ENCODE measurements at regions not wholly inside any gene's neighbourhood (a gene's known extent, or its start where the extent isn't known, plus 50 kb on each side); places are given as distances from the start of the nearest gene placed in this dataset.
A peak's percentile ranks its signal among the peaks of the same experiment; 100 is the strongest.

DNA sequence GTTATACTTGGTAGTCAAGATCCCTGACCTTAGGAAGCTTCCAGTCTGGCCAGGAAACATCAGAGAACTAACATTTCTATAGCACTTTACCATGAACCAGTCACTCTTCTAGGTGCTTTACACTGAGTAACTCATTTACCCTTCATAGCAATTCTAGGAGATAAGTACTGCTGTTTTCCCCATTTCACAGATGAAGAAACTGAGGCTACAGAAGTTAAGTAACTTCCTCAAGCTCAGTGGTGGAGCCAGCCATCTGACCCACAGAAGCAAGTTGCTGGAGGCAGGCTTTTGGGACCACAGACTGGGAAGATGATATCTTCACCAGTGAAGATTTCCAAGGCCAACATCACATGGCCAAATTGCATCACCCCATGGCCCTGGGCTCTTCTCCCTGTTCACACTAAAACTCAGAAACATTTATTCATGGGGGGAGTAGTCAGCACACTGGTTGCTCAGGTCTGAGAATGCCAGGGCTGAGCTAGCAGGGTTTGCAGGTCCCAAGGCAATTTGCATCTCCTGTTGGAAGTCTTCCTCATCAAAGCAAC is 70.3 kb downstream of the UNC5CL start:
- Histone ChIP-seq H3K27me3 (replicated peaks; ENCODE audit: insufficient read depth, low read depth, low read length, poor library complexity) (no peaks in the 10 kb centered on the region), H3K27ac (ENCODE audit: low read depth, low read length, poor library complexity, severe bottlenecking) (no peak overlapping the region), H3K36me3 (ENCODE audit: insufficient read depth, low read length, poor library complexity, severe bottlenecking) (no peaks in the 10 kb centered on the region), H3K9me3 (ENCODE audit: low read depth, low read length, poor library complexity, severe bottlenecking) (no peaks in the 10 kb centered on the region), H3K4me1 (ENCODE audit: insufficient read depth, low read length, poor library complexity, severe bottlenecking) (no peaks in the 10 kb centered on the region), H3K4me3 (ENCODE audit: low read depth, low read length, poor library complexity, severe bottlenecking) (no peak overlapping the region)
- CTCF ChIA-PET = no interaction called here
- POLR2A ChIA-PET (ENCODE audit: low non-redundant PET) = no interaction called here
- DNase-seq (ENCODE audit: low spot score) = no peak
- TF ChIP-seq CTCF (conservative IDR thresholded peaks at IDR 0.05; ENCODE audit: low read depth, low read length) = no peak
- no peak for TF ChIP-seq EZH2 (IDR thresholded peaks at IDR 0.05; ENCODE audit: borderline replicate concordance, low read depth, low read length, poor library complexity, severe bottlenecking)
- BruUV-seq (replicated peaks) = no TSS peak
- intact Hi-C loops (cut with micrococcal nuclease; ENCODE audit: unreplicated experiment) = no loop called here

GRCh38 chr6:40966860-40967259 is 72.2 kb downstream of the UNC5CL start:
- no peaks in the 10 kb centered on the region for H3K36me3 ChIP-seq (ENCODE audit: insufficient read depth, low read length, poor library complexity, severe bottlenecking)
- intact Hi-C loops (cut with micrococcal nuclease; ENCODE audit: unreplicated experiment) = no loop called here
- ChIA-PET CTCF (no interaction called here), POLR2A (ENCODE audit: low non-redundant PET) (no interaction called here)
- TF ChIP-seq CTCF (conservative IDR thresholded peaks at IDR 0.05; ENCODE audit: low read depth, low read length) (no peak), EZH2 (IDR thresholded peaks at IDR 0.05; ENCODE audit: borderline replicate concordance, low read depth, low read length, poor library complexity, severe bottlenecking) (no peak)
- no TSS peak for BruUV-seq (replicated peaks)
- H3K9me3 ChIP-seq (ENCODE audit: low read depth, low read length, poor library complexity, severe bottlenecking) = no peaks in the 10 kb centered on the region
- H3K27ac ChIP-seq (ENCODE audit: low read depth, low read length, poor library complexity, severe bottlenecking) = no peak overlapping the region
- no peaks in the 10 kb centered on the region for H3K4me1 ChIP-seq (ENCODE audit: insufficient read depth, low read length, poor library complexity, severe bottlenecking)
- no peak for DNase-seq (ENCODE audit: low spot score)
- no peak overlapping the region for H3K4me3 ChIP-seq (ENCODE audit: low read depth, low read length, poor library complexity, severe bottlenecking)
- no peaks in the 10 kb centered on the region for H3K27me3 ChIP-seq (replicated peaks; ENCODE audit: insufficient read depth, low read depth, low read length, poor library complexity)

DNA sequence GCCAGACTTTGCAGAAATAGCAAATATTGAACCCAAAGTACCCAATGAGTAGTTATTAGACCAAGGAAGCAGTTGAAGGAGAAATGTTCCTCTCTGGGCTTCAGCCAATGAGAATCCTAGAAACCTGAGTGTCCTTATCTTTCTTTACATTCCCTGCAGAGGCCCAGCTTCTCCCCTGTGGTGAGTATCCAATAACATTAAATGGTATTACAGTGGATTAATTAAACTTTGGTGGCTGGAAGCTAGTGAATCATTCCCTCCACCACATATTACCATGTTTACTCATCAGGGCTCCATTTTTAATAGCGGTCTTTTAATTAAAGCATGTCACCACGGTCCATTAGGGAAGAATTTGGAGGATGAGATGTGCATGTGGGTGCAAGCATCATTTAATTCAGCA is 74.0 kb downstream of the UNC5CL start:
- TF ChIP-seq CTCF (conservative IDR thresholded peaks at IDR 0.05; ENCODE audit: low read depth, low read length) (no peak), EZH2 (IDR thresholded peaks at IDR 0.05; ENCODE audit: borderline replicate concordance, low read depth, low read length, poor library complexity, severe bottlenecking) (no peak)
- Histone ChIP-seq H3K4me3 (ENCODE audit: low read depth, low read length, poor library complexity, severe bottlenecking) (no peak overlapping the region), H3K27me3 (replicated peaks; ENCODE audit: insufficient read depth, low read depth, low read length, poor library complexity) (no peaks in the 10 kb centered on the region), H3K36me3 (ENCODE audit: insufficient read depth, low read length, poor library complexity, severe bottlenecking) (no peaks in the 10 kb centered on the region), H3K9me3 (ENCODE audit: low read depth, low read length, poor library complexity, severe bottlenecking) (no peaks in the 10 kb centered on the region), H3K27ac (ENCODE audit: low read depth, low read length, poor library complexity, severe bottlenecking) (no peak overlapping the region), H3K4me1 (ENCODE audit: insufficient read depth, low read length, poor library complexity, severe bottlenecking) (no peaks in the 10 kb centered on the region)
- ChIA-PET CTCF (no interaction called here), POLR2A (ENCODE audit: low non-redundant PET) (no interaction called here)
- intact Hi-C loops (cut with micrococcal nuclease; ENCODE audit: unreplicated experiment) = no loop called here
- peak; percentile 26 for DNase-seq (ENCODE audit: low spot score)
- BruUV-seq (replicated peaks) = no TSS peak
